GM06990 (cell line): ENCODE measurements at regions not wholly inside any gene's neighbourhood (a gene's known extent, or its start where the extent isn't known, plus 50 kb on each side); places are given as distances from the start of the nearest gene placed in this dataset.

Experiments used
- DNase-seq: peaks from one replicate; pipeline ENCODE4 v3.0.0-alpha.2; 2011; ENCODE audit not compliant: insufficient read length; ENCODE audit errors: extremely low read depth
- H3K27me3 ChIP-seq: replicated peaks from 2 replicates; pipeline ENCODE4 v1.6.0; 2011; ENCODE audit warnings: low read length; ENCODE audit not compliant: control insufficient read depth, insufficient read depth
- H3K36me3 ChIP-seq: 2 replicates; pipeline ENCODE4 v1.5.1; 2011; ENCODE audit warnings: low read length; ENCODE audit not compliant: control insufficient read depth, insufficient read depth
- H3K4me3 ChIP-seq: replicated peaks from 2 replicates; pipeline ENCODE4 v1.5.1; 2011; ENCODE audit warnings: low read depth, mild to moderate bottlenecking, control low read depth, low read length
- CTCF ChIP-seq: IDR thresholded peaks from 2 replicates; pipeline ENCODE4 v1.5.1; 2011; ENCODE audit warnings: low read length, control low read depth, mild to moderate bottlenecking, inconsistent platforms; ENCODE audit not compliant: insufficient read depth, poor library complexity, severe bottlenecking

DNA sequence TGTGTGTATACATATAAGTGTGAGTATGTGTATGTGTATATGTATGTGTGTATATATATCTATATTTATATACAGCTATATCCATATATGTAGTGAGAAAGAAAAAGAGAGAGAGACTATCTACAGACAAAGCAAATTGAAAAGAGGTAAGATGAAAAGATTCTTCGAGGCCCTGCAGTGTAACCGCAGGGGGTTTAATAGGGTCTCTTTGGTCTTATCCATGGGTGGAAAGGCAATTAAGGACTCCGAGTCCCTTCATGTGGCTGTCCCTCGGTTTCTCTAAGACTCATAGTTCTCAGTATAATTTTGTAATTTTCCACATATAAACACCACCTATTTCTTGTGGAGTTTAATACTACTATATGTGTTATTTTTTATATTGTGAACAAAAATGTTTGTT is 50.6 kb upstream of the JAZF1 start:
- no peak overlapping the region for H3K4me3 ChIP-seq
- TF ChIP-seq CTCF = no peak
- no peaks in the 10 kb centered on the region; the same call in 1 of the 2 replicates for H3K27me3 ChIP-seq
- H3K36me3 ChIP-seq = no peaks in the 10 kb centered on the region
- no peak for DNase-seq

DNA sequence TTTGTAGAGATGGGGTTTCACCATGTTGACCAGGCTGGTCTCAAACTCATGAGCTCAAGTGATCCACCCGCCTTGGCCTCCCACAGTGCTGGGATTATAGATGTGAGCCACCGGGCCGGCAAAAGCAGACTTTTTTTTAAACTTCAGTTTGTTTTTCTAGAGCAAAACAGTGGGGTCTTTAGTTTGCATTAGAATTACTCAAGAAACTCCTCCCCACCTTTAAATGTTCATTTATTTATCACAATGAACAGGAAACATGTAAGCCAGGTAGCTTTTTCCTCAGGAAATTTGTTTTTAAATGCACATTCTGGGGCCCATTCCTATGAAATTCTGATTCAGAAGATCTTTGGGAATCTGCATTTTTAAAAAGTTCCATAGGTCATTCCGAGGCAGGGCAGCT is 56.0 kb upstream of the JAZF1 start:
- DNase-seq = no peak
- TF ChIP-seq CTCF = no peak
- Histone ChIP-seq H3K36me3 (no peaks in the 10 kb centered on the region), H3K4me3 (no peak overlapping the region), H3K27me3 (peaks cover 3% of the 10 kb centered on the region)

- no peak for DNase-seq
- TF ChIP-seq CTCF = no peak
- Histone ChIP-seq H3K4me3 (no peak overlapping the region), H3K36me3 (no peaks in the 10 kb centered on the region), H3K27me3 (peaks cover 3% of the 10 kb centered on the region)
Measured at GRCh38 chr7:28237363-28237762, 56.8 kb upstream of the JAZF1 start.

- DNase-seq = peak; percentile 2
- no peak for TF ChIP-seq CTCF
- H3K36me3 ChIP-seq = no peaks in the 10 kb centered on the region
- peaks cover 3% of the 10 kb centered on the region for H3K27me3 ChIP-seq
- H3K4me3 ChIP-seq = no peak overlapping the region
Measured at GRCh38 chr7:28239823-28240204, 59.2 kb upstream of the JAZF1 start.

DNA sequence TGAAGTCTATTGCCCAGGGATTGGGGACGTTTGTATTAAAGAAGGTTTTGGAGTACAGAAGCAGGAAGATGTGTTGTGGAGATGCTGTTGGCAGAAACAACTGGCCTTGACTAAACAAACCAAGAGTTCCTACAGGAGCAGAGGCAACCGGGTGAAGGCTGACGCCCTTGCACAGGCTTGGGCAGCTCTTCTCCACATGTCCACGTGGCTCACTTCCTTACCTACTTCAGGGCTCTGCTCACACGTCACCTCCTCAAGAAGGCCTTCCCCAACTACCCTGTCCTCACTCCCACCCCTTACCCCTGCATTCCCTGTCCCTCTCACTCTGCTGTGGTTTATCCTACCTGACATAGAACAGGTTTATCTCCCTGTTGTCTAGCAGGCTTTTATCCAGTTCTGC is 59.9 kb upstream of the JAZF1 start:
- H3K27me3 ChIP-seq = peaks cover 3% of the 10 kb centered on the region
- no peak for TF ChIP-seq CTCF
- no peak for DNase-seq
- H3K4me3 ChIP-seq = no peak overlapping the region
- H3K36me3 ChIP-seq = no peaks in the 10 kb centered on the region

GRCh38 chr7:28243861-28244260 is 63.3 kb upstream of the JAZF1 start:
- TF ChIP-seq CTCF = no peak
- DNase-seq = no peak

More at GRCh38 chr7:28243861-28244260, 63.3 kb upstream of the JAZF1 start:
- Histone ChIP-seq H3K36me3 (no peaks in the 10 kb centered on the region), H3K4me3 (no peak overlapping the region), H3K27me3 (peaks cover 3% of the 10 kb centered on the region)
